SK-N-SH treated with all-trans-retinoic acid at 6 μM for 48 hours (cell line): ENCODE measurements at regions not wholly inside any gene's neighbourhood (a gene's known extent, or its start where the extent isn't known, plus 50 kb on each side); places are given as distances from the start of the nearest gene placed in this dataset.

ENCODE experiments used
- ARNTL ChIP-seq: fragments of 450-650 bp; formaldehyde crosslinking; IDR thresholded peaks from 2 replicates; pipeline ENCODE4 v1.5.0; 2020; ENCODE audit warnings: low read depth, mild to moderate bottlenecking, moderate library complexity, borderline replicate concordance
- BACH2 ChIP-seq: fragments of 250-450 bp; sonication (Bioruptor Pico); IDR thresholded peaks from 2 replicates; pipeline ENCODE4 v1.9.0; 2021; ENCODE audit warnings: mild to moderate bottlenecking, borderline replicate concordance
- CSDC2 ChIP-seq: fragments of 250-450 bp; sonication (Bioruptor Pico); IDR thresholded peaks from 2 replicates; pipeline ENCODE4 v1.5.0; 2020; ENCODE audit warnings: mild to moderate bottlenecking, moderate library complexity
- OSR1 ChIP-seq: fragments of 250-450 bp; sonication (Bioruptor Pico); IDR thresholded peaks from 2 replicates; pipeline ENCODE4 v1.8.0; 2022; ENCODE audit warnings: moderate library complexity, mild to moderate bottlenecking, inconsistent platforms
- PATZ1 ChIP-seq: fragments of 250-450 bp; sonication (Bioruptor Pico); IDR thresholded peaks from 2 replicates; pipeline ENCODE4 v1.8.0; 2020; ENCODE audit warnings: mild to moderate bottlenecking, moderate library complexity, borderline replicate concordance
- POU6F1 ChIP-seq: fragments of 250-450 bp; sonication (Bioruptor Pico); IDR thresholded peaks from 2 replicates; pipeline ENCODE4 v1.8.0; 2021; ENCODE audit warnings: low read depth, mild to moderate bottlenecking, moderate library complexity, borderline replicate concordance
- PPARA ChIP-seq: fragments of 250-450 bp; sonication (Bioruptor Pico); IDR thresholded peaks from 2 replicates; pipeline ENCODE4 v1.5.0; 2020; ENCODE audit warnings: mild to moderate bottlenecking, borderline replicate concordance
- RARB ChIP-seq: fragments of 250-450 bp; sonication (Bioruptor Pico); IDR thresholded peaks from 2 replicates; pipeline ENCODE4 v1.8.0; 2021; ENCODE audit warnings: mild to moderate bottlenecking, moderate library complexity
- TCF4 ChIP-seq: fragments of 250-450 bp; sonication (Bioruptor Pico); IDR thresholded peaks from 2 replicates; pipeline ENCODE4 v1.8.0; 2021; ENCODE audit warnings: mild to moderate bottlenecking, moderate library complexity, borderline replicate concordance
- TSHZ2 ChIP-seq: fragments of 250-450 bp; sonication (Bioruptor Pico); IDR thresholded peaks from 2 replicates; pipeline ENCODE4 v1.5.0; 2020; ENCODE audit warnings: mild to moderate bottlenecking, moderate library complexity
- ZFP30 ChIP-seq: fragments of 450-650 bp; formaldehyde crosslinking; IDR thresholded peaks from 2 replicates; pipeline ENCODE4 v1.5.0; 2022; ENCODE audit warnings: mild to moderate bottlenecking, moderate library complexity

GRCh38 chr9:97747201-97747965, 50.2 kb upstream of the XPA start:
- TF ChIP-seq RARB (no peak), PATZ1 (CRISPR knock-in tag) (no peak), ZFP30 (CRISPR knock-in tag) (no peak), CSDC2 (CRISPR knock-in tag) (no peak), TCF4 (no peak), ARNTL (CRISPR knock-in tag) (no peak), PPARA (CRISPR knock-in tag) (no peak), BACH2 (CRISPR knock-in tag) (no peak), POU6F1 (CRISPR knock-in tag) (no peak), OSR1 (CRISPR knock-in tag) (no peak), TSHZ2 (CRISPR knock-in tag) (no peak)
